DND-41 (cell line): ENCODE measurements at regions not wholly inside any gene's neighbourhood (a gene's known extent, or its start where the extent isn't known, plus 50 kb on each side); places are given as distances from the start of the nearest gene placed in this dataset.
"Not testable (repeated sequence)": the region's sequence is repeated elsewhere in the genome, so short reads cannot be mapped to it uniquely, and the experiment has no call there.

ENCODE experiments used
- ATAC-seq: fragments of 200-7000 bp; cut with Tn5 transposase; 3 replicates; pipeline ENCODE4 v1.9.1; 2021; ENCODE audit warnings: low read depth; ENCODE audit not compliant: insufficient read depth
- DNase-seq: peaks from one replicate; pipeline ENCODE4 v3.0.0-alpha.2; 2020
- H2AFZ ChIP-seq: 2 replicates; pipeline ENCODE4 v1.6.0; 2012; ENCODE audit warnings: low read depth, low read length
- H3K27ac ChIP-seq: 2 replicates; pipeline ENCODE4 v1.5.1; 2012; ENCODE audit warnings: low read length, inconsistent platforms
- H3K27me3 ChIP-seq: fragments of 200-600 bp; sonication (generic); 2 replicates; pipeline ENCODE4 v1.6.0; 2012; ENCODE audit warnings: low read length, mild to moderate bottlenecking, inconsistent platforms; ENCODE audit not compliant: insufficient read depth, poor library complexity
- H3K36me3 ChIP-seq: 2 replicates; pipeline ENCODE4 v1.5.1; 2012; ENCODE audit warnings: low read length, inconsistent platforms; ENCODE audit not compliant: insufficient read depth
- H3K4me1 ChIP-seq: 2 replicates; pipeline ENCODE4 v1.5.1; 2012; ENCODE audit warnings: mild to moderate bottlenecking, low read length; ENCODE audit not compliant: insufficient read depth
- H3K4me2 ChIP-seq: 2 replicates; pipeline ENCODE4 v1.6.0; 2012; ENCODE audit warnings: mild to moderate bottlenecking, moderate library complexity, low read length, inconsistent platforms; ENCODE audit not compliant: insufficient read depth
- H3K4me3 ChIP-seq, 2 experiments: fragments of 200-600 bp in 1 of 2; shearing (Covaris generic) in 1 of 2; 2 replicates each; pipeline ENCODE4 v1.5.1; 2012 to 2016; ENCODE audit warnings: inconsistent platforms in 2 of 2, low read length in 2 of 2, mild to moderate bottlenecking in 2 of 2, low read depth in 1 of 2, moderate library complexity in 1 of 2
- H3K79me2 ChIP-seq: 2 replicates; pipeline ENCODE4 v1.6.0; 2012; ENCODE audit warnings: low read length, inconsistent platforms; ENCODE audit not compliant: insufficient read depth
- H3K9ac ChIP-seq: 2 replicates; pipeline ENCODE4 v1.6.0; 2012; ENCODE audit warnings: low read depth, mild to moderate bottlenecking, inconsistent platforms, low read length, moderate library complexity
- H3K9me3 ChIP-seq: 2 replicates; pipeline ENCODE4 v1.5.1; 2012; ENCODE audit warnings: low read length, moderate library complexity, mild to moderate bottlenecking, inconsistent platforms; ENCODE audit not compliant: insufficient read depth, severe bottlenecking
- H4K20me1 ChIP-seq: 2 replicates; pipeline ENCODE4 v1.6.0; 2012; ENCODE audit warnings: low read length; ENCODE audit not compliant: insufficient read depth
- EZH2 ChIP-seq: IDR thresholded peaks from 3 replicates; pipeline ENCODE4 v1.6.1; 2012; ENCODE audit warnings: borderline replicate concordance, low read depth, mild to moderate bottlenecking, moderate library complexity, low read length, inconsistent platforms; ENCODE audit not compliant: severe bottlenecking
- TF ChIP-seq, protein P1 (sequence below): IDR thresholded peaks from 2 replicates; pipeline ENCODE4 v1.5.1; 2012; ENCODE audit warnings: borderline replicate concordance, low read length, moderate library complexity, mild to moderate bottlenecking; ENCODE audit not compliant: poor library complexity, severe bottlenecking; ENCODE audit errors: extremely low read depth

- H4K20me1 ChIP-seq = no peaks in the 10 kb centered on the region
Observed at GRCh38 chr1:53396573-53397268, 62.5 kb upstream of the DMRTB1 start.

GRCh38 chr1:53398091-53398490 lies 61.1 kb upstream of the DMRTB1 start:
- H3K36me3 ChIP-seq = no peaks in the 10 kb centered on the region
- no peaks in the 10 kb centered on the region for H3K9me3 ChIP-seq
- H4K20me1 ChIP-seq = no peaks in the 10 kb centered on the region
- peaks cover 2% of the 10 kb centered on the region; the same call in 1 of the 2 replicates for H3K4me1 ChIP-seq
- no peak overlapping the region for H3K27ac ChIP-seq
- H3K27me3 ChIP-seq = peaks cover 32% of the 10 kb centered on the region
- no peak for ATAC-seq
- H3K9ac ChIP-seq = no peak overlapping the region
- no peak overlapping the region for H3K4me2 ChIP-seq
- TF ChIP-seq, protein P1, sequence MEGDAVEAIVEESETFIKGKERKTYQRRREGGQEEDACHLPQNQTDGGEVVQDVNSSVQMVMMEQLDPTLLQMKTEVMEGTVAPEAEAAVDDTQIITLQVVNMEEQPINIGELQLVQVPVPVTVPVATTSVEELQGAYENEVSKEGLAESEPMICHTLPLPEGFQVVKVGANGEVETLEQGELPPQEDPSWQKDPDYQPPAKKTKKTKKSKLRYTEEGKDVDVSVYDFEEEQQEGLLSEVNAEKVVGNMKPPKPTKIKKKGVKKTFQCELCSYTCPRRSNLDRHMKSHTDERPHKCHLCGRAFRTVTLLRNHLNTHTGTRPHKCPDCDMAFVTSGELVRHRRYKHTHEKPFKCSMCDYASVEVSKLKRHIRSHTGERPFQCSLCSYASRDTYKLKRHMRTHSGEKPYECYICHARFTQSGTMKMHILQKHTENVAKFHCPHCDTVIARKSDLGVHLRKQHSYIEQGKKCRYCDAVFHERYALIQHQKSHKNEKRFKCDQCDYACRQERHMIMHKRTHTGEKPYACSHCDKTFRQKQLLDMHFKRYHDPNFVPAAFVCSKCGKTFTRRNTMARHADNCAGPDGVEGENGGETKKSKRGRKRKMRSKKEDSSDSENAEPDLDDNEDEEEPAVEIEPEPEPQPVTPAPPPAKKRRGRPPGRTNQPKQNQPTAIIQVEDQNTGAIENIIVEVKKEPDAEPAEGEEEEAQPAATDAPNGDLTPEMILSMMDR = no peak
- TF ChIP-seq EZH2 = no peak
- H3K4me3 ChIP-seq = no peak overlapping the region
- DNase-seq = no peak
- no peak overlapping the region for H2AFZ ChIP-seq
- no peaks in the 10 kb centered on the region for H3K79me2 ChIP-seq

More at GRCh38 chr1:53396573-53397268, 62.5 kb upstream of the DMRTB1 start:
- Histone ChIP-seq H3K27me3 (peaks cover 27% of the 10 kb centered on the region), H3K4me2 (no peak overlapping the region), H3K9ac (no peak overlapping the region), H3K9me3 (no peaks in the 10 kb centered on the region), H3K27ac (no peak overlapping the region), H2AFZ (no peak overlapping the region), H3K4me3 (no peak overlapping the region), H3K36me3 (no peaks in the 10 kb centered on the region), H3K4me1 (peaks cover 3% of the 10 kb centered on the region; the same call in 1 of the 2 replicates), H3K79me2 (no peaks in the 10 kb centered on the region)
- TF ChIP-seq, protein P1 = no peak
- TF ChIP-seq EZH2 = no peak
- ATAC-seq (no peak), DNase-seq (no peak)

DNA sequence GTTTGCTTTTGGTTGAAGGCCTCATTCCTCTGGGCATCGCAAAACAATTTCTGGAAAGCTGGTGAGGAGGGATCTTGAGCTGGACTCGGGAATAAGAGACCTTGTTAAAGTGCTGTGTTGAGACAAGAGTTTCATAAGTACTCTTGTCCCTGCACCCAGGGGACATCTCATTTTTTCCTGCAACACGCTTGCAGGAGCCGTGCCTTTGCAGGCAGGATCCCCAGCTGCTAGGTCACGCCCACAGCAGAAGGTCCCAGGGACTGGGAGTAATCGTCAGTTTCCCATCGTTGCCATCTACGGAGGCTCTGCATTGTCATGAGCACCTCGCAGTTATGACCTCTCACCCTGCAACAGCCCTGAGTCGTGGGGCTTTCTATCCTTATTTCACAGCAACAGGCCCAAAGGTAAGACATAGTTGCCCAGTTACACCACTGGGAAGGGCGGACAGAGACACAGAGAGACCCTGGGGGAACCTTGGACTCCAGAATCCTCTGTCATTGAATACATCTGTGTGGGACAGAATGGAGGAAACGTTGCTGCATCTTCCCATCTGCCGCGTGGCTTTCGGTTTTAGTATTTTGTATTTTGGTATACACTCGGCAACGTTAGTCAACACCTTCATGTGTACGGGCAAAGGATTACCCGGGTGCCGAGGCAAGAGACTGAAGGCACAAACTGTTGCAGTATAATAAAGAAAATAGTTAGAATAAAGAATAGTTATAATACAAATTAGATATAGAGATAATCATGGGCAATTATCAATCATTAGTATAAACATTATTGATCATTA lies 60.4 kb upstream of the DMRTB1 start:
- no peaks in the 10 kb centered on the region for H4K20me1 ChIP-seq
- no peak for ATAC-seq
- no peak overlapping the region for H3K4me2 ChIP-seq
- H3K36me3 ChIP-seq = no peaks in the 10 kb centered on the region
- no peak overlapping the region for H3K4me3 ChIP-seq
- H3K27me3 ChIP-seq = peaks cover 39% of the 10 kb centered on the region
- no peak overlapping the region for H3K9ac ChIP-seq
- no peaks in the 10 kb centered on the region for H3K79me2 ChIP-seq
- TF ChIP-seq, protein P1 = no peak
- TF ChIP-seq EZH2 = no peak
- no peaks in the 10 kb centered on the region for H3K9me3 ChIP-seq
- H3K27ac ChIP-seq = no peak overlapping the region
- no peak for DNase-seq
- no peak overlapping the region for H2AFZ ChIP-seq
- H3K4me1 ChIP-seq = no peaks in the 10 kb centered on the region

DNA sequence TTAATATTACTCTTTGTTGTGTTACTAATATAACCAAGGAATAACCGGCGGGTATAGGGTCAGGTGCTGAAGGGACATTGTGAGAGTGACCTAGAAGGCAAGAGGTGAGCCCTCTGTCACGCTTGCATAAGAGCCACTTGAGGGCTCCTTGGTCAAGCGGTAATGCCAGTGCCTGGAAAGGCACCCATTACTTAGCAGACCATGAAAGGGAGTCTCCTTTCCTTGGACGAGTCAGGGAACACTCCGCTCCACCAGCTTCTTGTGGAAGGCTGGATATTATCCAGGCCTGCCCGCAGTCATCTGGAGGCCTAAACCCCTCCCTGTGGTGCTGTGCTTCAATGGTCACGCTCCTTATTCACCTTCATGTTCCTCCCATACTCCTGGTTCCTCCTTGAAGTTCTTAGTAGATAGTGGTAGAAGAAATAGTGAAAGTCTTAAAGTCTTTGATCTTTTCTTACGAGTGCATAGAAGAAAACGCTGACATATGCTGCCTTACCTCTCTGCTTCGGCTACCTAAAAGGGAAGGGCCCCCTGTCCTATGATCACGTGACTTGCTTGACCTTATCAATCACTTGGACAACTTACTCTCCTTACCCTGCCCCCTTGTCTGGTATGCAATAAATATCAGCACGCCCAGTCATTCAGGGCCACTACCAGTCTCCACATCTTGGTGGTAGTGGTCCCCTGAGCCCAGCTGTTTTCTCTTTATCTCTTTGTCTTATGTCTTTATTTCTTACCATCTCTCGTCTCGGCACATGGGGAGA lies 59.6 kb upstream of the DMRTB1 start:
- not testable (repeated sequence) for H3K9me3 ChIP-seq, H2AFZ ChIP-seq, H4K20me1 ChIP-seq, H3K27ac ChIP-seq, H3K79me2 ChIP-seq, H3K36me3 ChIP-seq, DNase-seq, H3K4me1 ChIP-seq, H3K9ac ChIP-seq, ATAC-seq, H3K4me3 ChIP-seq, H3K4me2 ChIP-seq
- H3K27me3 ChIP-seq = peaks cover 39% of the 10 kb centered on the region
